Body of pancreas (tissue), 4 donors: ENCODE measurements at regions not wholly inside any gene's neighbourhood (a gene's known extent, or its start where the extent isn't known, plus 50 kb on each side); places are given as distances from the start of the nearest gene placed in this dataset.

Experiments
- ATAC-seq: fragments of 150-250 bp; one replicate; pipeline ENCODE4 v1.9.1; 2016
- DNase-seq, 4 donors: peaks; one replicate each; pipeline ENCODE4 v3.0.0-alpha.2; 2019
- H3K27ac ChIP-seq, 4 donors: fragments of 200-600 bp; sonication (generic); 1 replicate in 3 of 4; 2 replicates in 1 of 4; pipeline versions ENCODE4 v1.5.1 to v1.6.1; 2016 to 2019; ENCODE audit warnings: mild to moderate bottlenecking in 1 of 4, mixed read lengths in 1 of 4, moderate library complexity in 1 of 4
- H3K27me3 ChIP-seq, 2 donors: fragments of 200-600 bp; sonication (generic); one replicate each; pipeline ENCODE4 v1.6.0; 2016; ENCODE audit warnings: mild to moderate bottlenecking in 1 of 2
- H3K36me3 ChIP-seq, 2 donors: fragments of 200-600 bp; sonication (generic); replicated peaks in 1 of 2; 2 replicates each; pipeline ENCODE4 v1.5.1; 2016; ENCODE audit warnings: low read depth in 2 of 2; ENCODE audit not compliant: insufficient read depth in 1 of 2
- H3K4me1 ChIP-seq: fragments of 200-600 bp; sonication (generic); one replicate; pipeline ENCODE4 v1.6.0; 2016
- H3K4me3 ChIP-seq, 2 donors: fragments of 200-600 bp; sonication (generic); 1 replicate in 1 of 2; 2 replicates in 1 of 2; pipeline ENCODE4 v1.5.1; 2016 to 2019
- H3K9me3 ChIP-seq, 3 donors: fragments of 200-600 bp; sonication (generic); 1 replicate in 2 of 3; 2 replicates in 1 of 3; pipeline ENCODE4 v1.5.1; 2016
- POLR2A ChIP-seq, 3 donors: fragments of 450-650 bp; IDR thresholded peaks; one replicate each; pipeline ENCODE4 v1.6.1; 2016; ENCODE audit warnings: antibody characterized with exemption in 3 of 3, mild to moderate bottlenecking in 2 of 3
- WGBS, 2 donors: methylation state at CpG; one replicate each; pipeline ENCODE4 v1.1.5; 2017; 5-methylcytosine and 5-hydroxymethylcytosine counted together
- intact Hi-C: fragments of 100-400 bp; cut with DNase I; formaldehyde crosslinking; loops from one replicate; pipeline ENCODE4 v1.15.1; 2023
- TF ChIP-seq, protein P1 (sequence below), 7 experiments: fragments of 450-650 bp in 4 of 7; fragments of 200-600 bp in 3 of 7; sonication (generic) in 3 of 7; IDR thresholded peaks; one replicate each; pipeline ENCODE4 v1.5.1; 2016 to 2019; ENCODE audit warnings: antibody characterized with exemption in 7 of 7

GRCh38 chr3:137061186-137061585 lies 103.4 kb downstream of the IL20RB start:
- no peak overlapping the region for H3K27ac ChIP-seq
- no peaks in the 10 kb centered on the region for H3K9me3 ChIP-seq
- no peaks in the 10 kb centered on the region for H3K4me1 ChIP-seq
- DNase-seq: no peak
- H3K4me3 ChIP-seq: no peak overlapping the region
- no peaks in the 10 kb centered on the region for H3K36me3 ChIP-seq
- no peaks in the 10 kb centered on the region for H3K27me3 ChIP-seq
- intact Hi-C loops: no loop called here
- TF ChIP-seq, protein P1, sequence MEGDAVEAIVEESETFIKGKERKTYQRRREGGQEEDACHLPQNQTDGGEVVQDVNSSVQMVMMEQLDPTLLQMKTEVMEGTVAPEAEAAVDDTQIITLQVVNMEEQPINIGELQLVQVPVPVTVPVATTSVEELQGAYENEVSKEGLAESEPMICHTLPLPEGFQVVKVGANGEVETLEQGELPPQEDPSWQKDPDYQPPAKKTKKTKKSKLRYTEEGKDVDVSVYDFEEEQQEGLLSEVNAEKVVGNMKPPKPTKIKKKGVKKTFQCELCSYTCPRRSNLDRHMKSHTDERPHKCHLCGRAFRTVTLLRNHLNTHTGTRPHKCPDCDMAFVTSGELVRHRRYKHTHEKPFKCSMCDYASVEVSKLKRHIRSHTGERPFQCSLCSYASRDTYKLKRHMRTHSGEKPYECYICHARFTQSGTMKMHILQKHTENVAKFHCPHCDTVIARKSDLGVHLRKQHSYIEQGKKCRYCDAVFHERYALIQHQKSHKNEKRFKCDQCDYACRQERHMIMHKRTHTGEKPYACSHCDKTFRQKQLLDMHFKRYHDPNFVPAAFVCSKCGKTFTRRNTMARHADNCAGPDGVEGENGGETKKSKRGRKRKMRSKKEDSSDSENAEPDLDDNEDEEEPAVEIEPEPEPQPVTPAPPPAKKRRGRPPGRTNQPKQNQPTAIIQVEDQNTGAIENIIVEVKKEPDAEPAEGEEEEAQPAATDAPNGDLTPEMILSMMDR (IDR thresholded peaks at IDR 0.05): no peak
- no peak for TF ChIP-seq POLR2A (IDR thresholded peaks at IDR 0.05)
- WGBS, 2 donors: 63% methylated on average over 4 of the region's 4 CpGs
- no peak for ATAC-seq

- H3K4me1 ChIP-seq: no peaks in the 10 kb centered on the region
- H3K36me3 ChIP-seq: no peaks in the 10 kb centered on the region
- H3K9me3 ChIP-seq: no peaks in the 10 kb centered on the region
- ATAC-seq: no peak
- TF ChIP-seq, protein P1 (IDR thresholded peaks at IDR 0.05): no peak
- no peak for TF ChIP-seq POLR2A (IDR thresholded peaks at IDR 0.05)
- no peak for DNase-seq
- H3K27ac ChIP-seq: no peak overlapping the region
- intact Hi-C loops: no loop called here
- H3K4me3 ChIP-seq: no peak overlapping the region
- no peaks in the 10 kb centered on the region for H3K27me3 ChIP-seq
- WGBS, 2 donors: 71 to 77% methylated on average over 2 of the region's 2 CpGs
Measured at GRCh38 chr3:137062250-137062649, 104.5 kb downstream of the IL20RB start.

DNA sequence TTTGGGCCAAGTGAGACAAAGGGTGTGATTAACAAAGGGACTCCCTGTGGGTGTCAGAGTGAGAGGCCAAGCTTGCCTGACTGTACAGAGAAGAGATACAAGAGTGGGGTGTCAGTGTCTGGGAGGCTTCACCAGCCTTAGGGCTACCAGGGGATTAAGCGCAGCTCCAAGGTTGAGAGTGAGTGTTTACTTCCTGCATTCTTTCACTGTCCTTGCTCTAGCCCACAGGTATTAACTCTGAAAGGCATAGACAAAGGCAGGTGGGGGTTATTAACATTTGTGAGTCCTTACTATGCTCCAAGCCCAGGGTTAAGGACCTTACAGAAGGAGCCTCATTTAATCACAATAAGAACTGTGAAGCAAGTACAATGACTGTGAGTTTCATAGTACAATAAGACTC lies 107.6 kb downstream of the IL20RB start:
- no peak overlapping the region for H3K4me3 ChIP-seq
- H3K36me3 ChIP-seq: no peaks in the 10 kb centered on the region
- DNase-seq (no peak), ATAC-seq (no peak)
- TF ChIP-seq, protein P1 (IDR thresholded peaks at IDR 0.05): no peak
- no peak for TF ChIP-seq POLR2A (IDR thresholded peaks at IDR 0.05)
- intact Hi-C loops: no loop called here
- no peaks in the 10 kb centered on the region for H3K27me3 ChIP-seq
- 67 to 76% methylated on average over 1 of the region's 1 CpG for WGBS, 2 donors
- no peaks in the 10 kb centered on the region for H3K9me3 ChIP-seq
- no peaks in the 10 kb centered on the region for H3K4me1 ChIP-seq
- H3K27ac ChIP-seq: no peak overlapping the region

DNA sequence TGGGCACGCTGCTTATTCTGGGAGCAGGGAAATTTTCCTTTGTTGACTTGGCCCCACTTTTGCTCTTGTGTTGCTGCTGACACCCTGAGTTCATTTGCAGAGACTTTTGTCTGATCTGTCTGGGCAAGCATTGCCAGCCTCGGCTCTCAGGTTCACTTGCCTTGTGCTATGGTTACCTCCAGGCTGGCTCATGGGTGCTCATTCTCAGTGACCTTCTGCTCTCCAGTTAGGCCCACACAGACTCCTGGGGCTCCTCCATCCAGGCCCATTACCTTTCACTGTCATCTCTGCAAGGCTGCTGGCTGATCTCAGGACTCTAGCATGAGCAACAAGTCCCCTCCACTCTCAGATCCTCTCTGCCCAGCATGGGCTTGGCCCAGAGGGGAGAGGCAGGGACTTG lies 108.3 kb downstream of the IL20RB start:
- TF ChIP-seq, protein P1 (IDR thresholded peaks at IDR 0.05): no peak
- TF ChIP-seq POLR2A (IDR thresholded peaks at IDR 0.05): no peak
- intact Hi-C loops: no loop called here
- Histone ChIP-seq H3K9me3 (no peaks in the 10 kb centered on the region), H3K36me3 (no peaks in the 10 kb centered on the region), H3K27me3 (no peaks in the 10 kb centered on the region), H3K27ac (no peak overlapping the region), H3K4me1 (no peaks in the 10 kb centered on the region), H3K4me3 (no peak overlapping the region)
- DNase-seq (no peak), ATAC-seq (no peak)
- WGBS, 2 donors: 71 to 76% methylated on average over 2 of the region's 2 CpGs

- WGBS, 2 donors: 9 to 33% methylated on average over 1 of the region's 1 CpG
Measured at GRCh38 chr3:137071104-137071503, 113.3 kb downstream of the IL20RB start.

More at GRCh38 chr3:137071104-137071503, 113.3 kb downstream of the IL20RB start:
- H3K4me1 ChIP-seq: no peaks in the 10 kb centered on the region
- H3K27me3 ChIP-seq: no peaks in the 10 kb centered on the region
- H3K9me3 ChIP-seq: no peaks in the 10 kb centered on the region
- no peak overlapping the region for H3K4me3 ChIP-seq
- no peak overlapping the region for H3K27ac ChIP-seq
- no peaks in the 10 kb centered on the region for H3K36me3 ChIP-seq
- no peak for DNase-seq
- no peak for ATAC-seq
- intact Hi-C loops: no loop called here
- TF ChIP-seq, protein P1 (IDR thresholded peaks at IDR 0.05): no peak
- TF ChIP-seq POLR2A (IDR thresholded peaks at IDR 0.05): no peak
